HepG2 (cell line): ENCODE measurements at regions not wholly inside any gene's neighbourhood (a gene's known extent, or its start where the extent isn't known, plus 50 kb on each side); places are given as distances from the start of the nearest gene placed in this dataset.

ENCODE experiments used
- ATAC-seq: fragments of 200-7000 bp; cut with Tn5 transposase; 3 replicates; pipeline ENCODE4 v1.9.1; 2020; ENCODE audit warnings: mild to moderate bottlenecking, moderate library complexity
- BruUV-seq: library from RNA; stranded (reverse); fragments of 400-500 nt; replicated peaks from 2 replicates; lab custom pipeline; 2021; lab: Mats Ljungman, UMichigan
- CTCF ChIA-PET: fragments of 300-600 bp; formaldehyde crosslinking; extraction: SDS; loops from one replicate; lab custom pipeline; 2021; ENCODE audit warnings: low total read pairs, inconsistent platforms, low intra/inter-chr PET ratio; lab: Yijun Ruan, JAX
- POLR2A ChIA-PET: fragments of 350-600 bp; sonication (Branson Sonifier 250); formaldehyde crosslinking; loops from one replicate; lab custom pipeline; 2020; ENCODE audit warnings: antibody characterized with exemption, inconsistent platforms; lab: Yijun Ruan, JAX
- DNase-seq: peaks from one replicate; pipeline ENCODE4 v3.0.0-alpha.2; 2015; ENCODE audit warnings: low spot score
- FAIRE-seq: peaks from 3 replicates; lab custom pipeline; 2011; peaks lifted over from hg19 to GRCh38; lab: Jason Lieb, UNC
- H2AFZ ChIP-seq: one replicate; pipeline ENCODE4 v1.6.1; 2011; ENCODE audit warnings: low read length, inconsistent platforms
- H3K27ac ChIP-seq: fragments of 300-600 bp; 3 replicates; pipeline ENCODE4 v1.8.0; 2011; ENCODE audit warnings: mixed run types, mild to moderate bottlenecking, mixed read lengths, low read length, inconsistent platforms; ENCODE audit not compliant: insufficient read depth; ENCODE audit errors: extremely low read length
- H3K27me3 ChIP-seq, 2 experiments: fragments of 200-600 bp in 1 of 2; 2 replicates in 1 of 2; 3 replicates in 1 of 2; pipeline versions ENCODE4 v1.6.0 to v1.8.0; 2011; ENCODE audit warnings: low read length in 2 of 2, mild to moderate bottlenecking in 2 of 2, moderate library complexity in 2 of 2, inconsistent platforms in 1 of 2; ENCODE audit not compliant: insufficient read depth in 2 of 2, control insufficient read depth in 1 of 2
- H3K36me3 ChIP-seq, 2 experiments: fragments of 200-600 bp in 1 of 2; replicated peaks in 1 of 2; 2 replicates in 1 of 2; 3 replicates in 1 of 2; pipeline versions ENCODE4 v1.5.1 to v1.8.0; 2011; ENCODE audit warnings: low read length in 2 of 2, inconsistent platforms in 1 of 2; ENCODE audit not compliant: insufficient read depth in 2 of 2, control insufficient read depth in 1 of 2
- H3K4me1 ChIP-seq: 2 replicates; pipeline ENCODE4 v1.5.1; 2012; ENCODE audit warnings: low read length, inconsistent platforms; ENCODE audit not compliant: insufficient read depth
- H3K4me2 ChIP-seq: 2 replicates; pipeline ENCODE4 v1.6.0; 2011; ENCODE audit warnings: low read depth, low read length, inconsistent platforms
- H3K4me3 ChIP-seq, 3 experiments: fragments of 200-600 bp in 1 of 3; sonication (generic), shearing (Covaris generic) in 1 of 3; replicated peaks in 1 of 3; 2 replicates each; pipeline ENCODE4 v1.5.1; 2011 to 2016; ENCODE audit warnings: low read length in 3 of 3, inconsistent platforms in 2 of 3, low read depth in 2 of 3, mild to moderate bottlenecking in 2 of 3, control low read depth in 1 of 3, mixed read lengths in 1 of 3; ENCODE audit not compliant: insufficient read depth in 1 of 3
- H3K79me2 ChIP-seq: one replicate; pipeline ENCODE4 v1.6.1; 2011; ENCODE audit warnings: low read length, inconsistent platforms; ENCODE audit not compliant: insufficient read depth
- H3K9ac ChIP-seq: 2 replicates; pipeline ENCODE4 v1.6.0; 2011; ENCODE audit warnings: mild to moderate bottlenecking, low read depth, low read length, inconsistent platforms; ENCODE audit not compliant: insufficient read depth
- H3K9me3 ChIP-seq: 2 replicates; pipeline ENCODE4 v1.5.1; 2012; ENCODE audit warnings: mild to moderate bottlenecking, low read length
- H4K20me1 ChIP-seq: 2 replicates; pipeline ENCODE4 v1.6.0; 2011; ENCODE audit warnings: inconsistent platforms, mild to moderate bottlenecking, low read length, moderate library complexity; ENCODE audit not compliant: insufficient read depth
- ATM ChIP-seq: fragments of 450-650 bp; IDR thresholded peaks from 2 replicates; pipeline ENCODE4 v1.7.1; 2017; ENCODE audit warnings: mild to moderate bottlenecking, borderline replicate concordance
- BRD4 ChIP-seq: sonication (generic); formaldehyde crosslinking; IDR thresholded peaks from 2 replicates; pipeline ENCODE4 v1.4.0; 2020; ENCODE audit warnings: missing genetic modification reagents
- SP4 ChIP-seq: sonication (generic); formaldehyde crosslinking; IDR thresholded peaks from 2 replicates; pipeline ENCODE4 v1.8.1; 2023; ENCODE audit warnings: mild to moderate bottlenecking, missing genetic modification reagents
- U2AF2 ChIP-seq: fragments of 200-400 bp; formaldehyde crosslinking; IDR thresholded peaks from 2 replicates; pipeline ENCODE4 v1.6.1; 2017; ENCODE audit warnings: low read depth, mild to moderate bottlenecking, low read length
- ZFP62 ChIP-seq: sonication (generic); formaldehyde crosslinking; IDR thresholded peaks from 2 replicates; pipeline ENCODE4 v1.4.0; 2020; ENCODE audit warnings: missing genetic modification reagents
- ZNF512 ChIP-seq: sonication (generic); formaldehyde crosslinking; IDR thresholded peaks from 2 replicates; pipeline ENCODE4 v1.4.0; 2020; ENCODE audit warnings: mild to moderate bottlenecking, missing genetic modification reagents
- WGBS: methylation state at CpG from one replicate; pipeline ENCODE4 v1.1.6; 2017; ENCODE audit warnings: low lambda C conversion rate; 5-methylcytosine and 5-hydroxymethylcytosine counted together
- in situ Hi-C: cut with HindIII; loops from 2 replicates; pipeline ENCODE4 v1.10.0; 2017; ENCODE audit warnings: low pct_unique_long_range_greater_than_20kb; ENCODE audit not compliant: extremely low pct_ligation_motif_present
- intact Hi-C: fragments of 100-400 bp; cut with micrococcal nuclease; formaldehyde crosslinking; loops from one replicate; pipeline ENCODE4 v1.10.0; 2022; ENCODE audit not compliant: unreplicated experiment

- no peaks in the 10 kb centered on the region for H4K20me1 ChIP-seq
- peaks cover 6% of the 10 kb centered on the region for H3K9me3 ChIP-seq
- peaks cover 28% of the 10 kb centered on the region for H3K4me1 ChIP-seq
- no TSS peak for BruUV-seq
- 10% methylated on average over 6 of the region's 6 CpGs for WGBS
- H3K36me3 ChIP-seq = no peaks in the 10 kb centered on the region
- ATAC-seq = no peak
- ChIA-PET CTCF (no interaction called here), POLR2A (no interaction called here)
- in situ Hi-C loops = no loop called here
- FAIRE-seq = no peak
- no peaks in the 10 kb centered on the region for H3K79me2 ChIP-seq
- H3K27me3 ChIP-seq = peaks cover 11 to 37% of the 10 kb centered on the region in 2 experiments; a peak in 4 of 5 replicates
- H2AFZ ChIP-seq = no peak overlapping the region
- intact Hi-C loops = no loop called here
- no peak overlapping the region for H3K27ac ChIP-seq
- no peak for DNase-seq
- H3K4me3 ChIP-seq = no peak overlapping the region
- TF ChIP-seq ZFP62 (CRISPR knock-in tag) (no peak), SP4 (no peak), ATM (no peak), BRD4 (CRISPR knock-in tag) (no peak)
- TF ChIP-seq, all 625 proteins: peak for 0
- no peak overlapping the region for H3K9ac ChIP-seq
- no peak overlapping the region for H3K4me2 ChIP-seq
Measured at GRCh38 chr10:3395458-3395861, 222.9 kb upstream of the PITRM1 start.

GRCh38 chr10:3395041-3395440 lies 222.5 kb upstream of the PITRM1 start:
- in situ Hi-C loops (no loop called here), intact Hi-C loops (no loop called here)
- no peak overlapping the region for H3K4me2 ChIP-seq
- no peak for ATAC-seq
- no peak for DNase-seq
- no peak overlapping the region for H3K9ac ChIP-seq
- H2AFZ ChIP-seq = no peak overlapping the region
- H3K79me2 ChIP-seq = no peaks in the 10 kb centered on the region
- no peak overlapping the region for H3K4me3 ChIP-seq
- CTCF ChIA-PET = no interaction called here
- peaks cover 11 to 40% of the 10 kb centered on the region in 2 experiments; a peak in 4 of 5 replicates for H3K27me3 ChIP-seq
- no TSS peak for BruUV-seq
- H3K36me3 ChIP-seq = no peaks in the 10 kb centered on the region
- H4K20me1 ChIP-seq = no peaks in the 10 kb centered on the region
- POLR2A ChIA-PET = no interaction called here
- WGBS = 28% methylated on average over 3 of the region's 3 CpGs
- no peak overlapping the region for H3K27ac ChIP-seq
- peaks cover 27% of the 10 kb centered on the region for H3K4me1 ChIP-seq
- TF ChIP-seq ZNF512 (CRISPR knock-in tag) (no peak), U2AF2 (no peak)
- peaks cover 6% of the 10 kb centered on the region for H3K9me3 ChIP-seq
- no peak for FAIRE-seq
